ENCODE measurements at regions not wholly inside any gene's neighbourhood (a gene's known extent, or its start where the extent isn't known, plus 50 kb on each side); places are given as distances from the start of the nearest gene placed in this dataset.

DNA sequence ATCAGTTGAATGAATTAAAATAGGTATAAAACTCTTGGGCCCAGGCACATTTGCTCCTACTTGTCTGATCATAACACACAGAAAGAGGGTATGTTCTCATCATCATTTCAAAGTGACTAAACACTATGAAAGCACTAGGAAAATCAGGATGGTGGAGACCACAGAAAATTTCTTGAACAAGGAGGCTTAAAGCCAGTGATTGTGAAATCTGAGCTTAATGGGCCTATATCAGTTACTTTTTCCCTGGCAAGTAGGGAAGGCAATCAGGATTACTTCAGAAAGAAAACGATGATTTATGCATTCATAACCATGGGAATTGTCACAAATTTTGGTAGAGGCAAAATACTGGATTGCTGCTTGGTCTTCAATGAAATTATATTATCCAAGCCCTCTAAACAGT is 434.4 kb upstream of the CNTN4 start:
- intact Hi-C loops (cut with DNase I), result no loop called here
- DNase-seq (ENCODE audit: low spot score), result no peak

DNA sequence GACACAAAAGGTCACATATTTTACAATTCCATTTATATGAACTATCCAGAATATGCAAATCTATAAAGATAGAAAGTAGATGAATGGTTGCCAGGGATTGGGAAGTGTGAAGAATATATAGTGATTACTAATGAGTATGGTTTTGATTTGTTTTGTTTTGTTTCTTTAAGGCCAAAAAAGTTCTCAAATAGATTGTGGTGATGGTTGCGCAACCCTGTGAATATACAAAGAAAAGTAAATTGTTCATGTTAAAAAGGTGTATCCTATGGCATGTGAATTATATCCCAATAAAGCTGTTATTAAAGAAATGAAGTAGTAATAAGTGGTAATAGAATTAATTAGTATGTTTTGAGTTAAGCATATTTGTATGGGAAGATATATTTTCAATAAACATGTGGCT is 431.8 kb upstream of the CNTN4 start:
- no peak for DNase-seq (ENCODE audit: low spot score)

DNA sequence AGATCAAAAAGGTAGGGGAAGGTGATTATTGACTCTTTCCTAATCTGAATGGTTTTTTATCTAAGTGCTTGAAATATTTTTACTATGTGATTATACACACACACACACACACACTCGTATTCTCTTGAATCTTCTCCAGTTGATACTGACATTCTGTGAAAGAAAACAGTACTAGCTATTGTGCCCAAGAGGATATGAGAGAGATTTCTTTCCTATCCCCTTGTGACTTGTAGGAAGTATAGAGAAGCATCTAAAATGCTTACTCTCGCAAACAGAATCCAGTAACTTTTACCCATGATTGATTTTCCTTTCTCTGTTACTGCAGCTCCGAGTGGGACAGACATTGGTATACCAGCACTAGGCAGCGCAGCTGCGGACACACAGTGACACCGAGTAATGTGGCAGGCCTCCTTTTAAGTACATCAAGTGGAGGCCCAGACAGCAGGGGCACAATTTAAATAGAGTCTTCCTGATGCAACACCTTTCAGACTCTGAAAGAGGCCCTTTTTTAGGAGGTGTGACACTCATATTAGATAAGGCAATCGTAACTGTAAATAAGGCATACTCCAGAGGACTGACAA is 421.0 kb upstream of the CNTN4 start:
- DNase-seq (ENCODE audit: low spot score), result no peak
- intact Hi-C loops (cut with DNase I), result no loop called here

More for the DNA sequence above, 431.8 kb upstream of the CNTN4 start:
- intact Hi-C loops (cut with DNase I), result no loop called here

DNA sequence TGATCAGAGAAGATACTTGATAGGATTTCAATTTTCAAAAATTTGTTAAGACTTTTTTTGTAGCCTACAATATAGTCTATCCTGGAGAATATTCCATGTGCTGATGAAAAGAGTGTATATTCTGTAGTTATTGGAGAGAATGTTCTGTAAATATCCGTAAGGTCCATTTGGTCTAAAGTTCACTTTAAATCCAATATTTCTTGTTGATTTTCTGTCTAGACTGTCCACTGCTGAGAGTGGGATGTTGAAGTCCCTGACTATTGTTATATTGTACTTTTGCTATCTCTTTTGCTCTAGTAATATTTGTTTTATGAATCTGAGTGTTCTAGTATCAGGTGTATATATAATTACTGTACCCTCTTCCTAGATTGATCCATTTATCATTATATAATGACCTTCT is 406.2 kb upstream of the CNTN4 start:
- intact Hi-C loops (cut with DNase I), result no loop called here
- no peak for DNase-seq (ENCODE audit: low spot score)

DNA sequence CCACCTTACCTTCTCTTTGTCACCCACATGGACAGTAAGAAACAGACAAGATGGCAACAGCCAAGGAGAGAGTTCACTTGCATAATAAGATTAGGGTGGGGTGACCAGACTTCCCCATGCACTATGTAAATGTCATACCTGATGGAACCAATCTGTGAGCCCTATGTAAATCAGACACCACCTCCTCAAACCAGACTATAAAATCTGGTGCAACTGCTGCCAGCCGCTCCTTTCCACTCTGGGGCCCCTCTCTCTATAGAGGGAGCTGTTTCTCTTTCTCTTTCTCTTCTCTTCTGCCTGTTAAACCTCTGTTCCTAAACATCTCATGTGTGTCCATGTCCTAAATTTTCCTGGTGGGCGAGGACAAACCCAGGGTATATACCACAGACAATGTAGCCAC is 405.5 kb upstream of the CNTN4 start:
- DNase-seq (ENCODE audit: low spot score), result no peak
- intact Hi-C loops (cut with DNase I), result no loop called here

DNA sequence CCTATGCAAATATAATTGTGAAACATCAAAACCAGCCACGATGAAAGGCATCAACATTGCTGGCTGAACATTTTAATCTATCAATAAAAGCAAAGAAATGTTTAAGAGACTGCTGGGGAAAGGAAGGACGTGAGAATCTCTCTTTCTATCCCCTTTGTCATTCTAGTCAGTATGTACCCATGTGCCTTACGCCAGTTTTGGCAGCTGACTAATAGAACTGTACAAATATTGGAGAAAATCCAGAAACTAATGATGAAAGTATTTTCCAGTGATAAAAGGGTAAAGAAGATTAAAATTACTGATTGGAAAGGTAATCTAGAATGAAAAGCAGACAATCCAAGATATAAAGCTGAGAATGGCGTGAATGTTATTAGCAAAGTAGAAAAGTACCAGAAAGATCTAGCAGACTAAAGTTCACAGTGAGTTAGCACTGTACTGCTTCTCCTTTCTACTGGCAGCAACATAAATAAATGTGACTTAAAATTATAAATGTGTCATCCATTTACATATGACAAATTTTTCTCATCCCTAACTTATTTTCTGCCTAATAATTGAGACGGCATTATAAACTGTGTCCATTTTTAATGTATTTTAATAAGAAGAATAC is 401.9 kb upstream of the CNTN4 start:
- intact Hi-C loops (cut with DNase I), result no loop called here
- no peak for DNase-seq (ENCODE audit: low spot score)

DNA sequence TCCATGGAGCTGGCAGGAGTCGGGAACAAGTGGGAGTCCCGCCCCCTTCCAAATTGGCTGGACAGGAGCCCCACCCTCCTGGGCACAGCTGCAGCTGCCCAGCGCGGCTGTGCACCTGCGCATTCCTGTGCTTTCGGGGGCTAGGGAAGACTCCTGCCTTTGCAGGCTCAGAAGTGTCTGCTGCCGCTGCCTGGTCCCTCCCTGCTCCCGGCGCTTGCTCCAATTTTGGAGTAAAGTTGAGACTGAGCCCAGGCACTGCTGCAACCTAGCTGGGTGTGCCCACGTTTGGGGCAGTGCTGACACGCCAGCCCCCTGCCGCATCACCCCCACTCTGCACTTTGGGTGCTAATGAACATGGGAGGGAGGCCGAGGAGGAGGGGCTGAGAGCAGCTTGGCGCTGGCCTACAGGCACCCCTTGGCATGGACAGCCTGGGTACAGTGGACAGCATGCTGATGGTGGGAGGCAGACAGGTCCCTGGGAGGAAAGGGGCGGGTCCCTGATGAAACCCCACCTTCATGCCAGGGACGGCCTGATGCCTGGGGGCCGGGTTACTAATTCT is 399.2 kb upstream of the CNTN4 start:
- intact Hi-C loops (cut with DNase I), result no loop called here
- DNase-seq (ENCODE audit: low spot score), result peak; percentile 80

DNA sequence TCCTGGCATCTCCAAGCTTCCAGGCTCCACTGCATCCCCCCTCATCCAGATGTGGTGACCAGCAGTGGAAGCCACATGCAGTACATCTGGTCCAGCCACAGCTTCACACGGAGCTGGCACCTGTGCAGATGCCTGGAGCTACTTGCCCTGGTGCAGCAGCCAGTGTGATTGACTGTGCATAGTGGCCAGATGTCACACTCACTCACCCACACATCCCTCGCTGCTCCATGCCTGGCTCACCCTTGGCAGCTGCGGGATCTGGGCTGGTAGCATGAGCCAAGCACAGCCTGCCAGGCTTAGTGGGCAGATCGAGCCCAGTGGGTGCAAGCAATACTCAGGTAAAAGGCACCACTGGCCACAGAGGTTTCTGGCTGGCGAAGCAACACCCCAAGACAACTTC is 398.0 kb upstream of the CNTN4 start:
- no peak for DNase-seq (ENCODE audit: low spot score)
- intact Hi-C loops (cut with DNase I), result no loop called here

DNA sequence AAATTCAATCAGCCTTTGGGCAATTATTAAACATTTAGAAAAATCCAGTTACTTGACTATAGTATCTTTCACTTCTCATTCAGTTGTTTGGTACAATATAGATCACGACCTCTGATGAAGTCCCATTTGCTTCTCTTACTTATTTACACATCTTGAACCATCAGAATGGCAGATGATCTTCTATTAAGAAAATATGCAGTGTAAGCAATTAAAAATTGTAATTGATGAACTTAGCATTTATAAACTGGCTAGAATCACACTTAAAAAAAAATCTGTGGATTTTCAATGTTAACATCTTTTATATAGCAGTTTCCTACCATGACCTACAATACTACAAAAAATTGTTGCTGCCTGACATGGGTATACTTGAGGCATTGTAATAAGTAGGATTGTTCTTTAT is 395.5 kb upstream of the CNTN4 start:
- intact Hi-C loops (cut with DNase I), result no loop called here
- no peak for DNase-seq (ENCODE audit: low spot score)

DNA sequence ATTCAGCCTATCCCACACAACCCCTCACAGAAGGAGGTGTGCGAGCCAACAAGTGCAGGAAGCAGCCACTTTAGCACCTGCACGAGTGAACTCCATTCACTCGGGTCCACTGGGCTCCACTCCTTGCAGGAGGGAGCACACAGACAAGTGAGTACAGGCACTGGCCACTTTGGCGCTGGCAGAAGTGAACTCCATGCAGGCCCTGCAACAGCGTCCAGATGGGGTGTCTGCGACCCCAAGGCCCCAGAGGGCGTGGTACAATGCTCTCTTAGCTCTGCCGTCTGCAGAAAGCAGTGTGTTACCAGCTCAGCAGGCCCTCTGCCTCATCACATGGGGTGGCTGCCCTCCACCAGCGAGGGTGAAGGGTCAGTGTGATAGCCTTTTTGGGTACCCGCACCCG is 388.0 kb upstream of the CNTN4 start:
- intact Hi-C loops (cut with DNase I), result no loop called here
- DNase-seq (ENCODE audit: low spot score), result peak; percentile 62

DNA sequence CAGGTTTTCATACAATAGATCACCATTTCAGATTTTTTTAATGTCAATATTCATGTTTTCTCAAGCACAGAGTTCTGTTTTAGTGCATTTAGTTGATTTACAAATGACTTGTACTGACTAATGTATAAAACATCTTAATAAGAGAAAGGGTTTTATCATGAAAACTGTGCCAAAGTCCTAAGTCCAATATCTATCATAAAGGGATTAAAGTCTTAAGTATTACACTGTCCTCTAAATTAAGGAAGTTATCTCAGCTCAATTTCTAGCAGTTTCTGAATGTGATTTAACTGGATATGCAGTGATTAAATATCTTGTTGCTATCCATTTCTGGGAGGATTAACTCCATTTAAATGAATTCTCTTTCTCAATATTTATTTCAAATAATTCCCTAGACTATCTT is 381.1 kb upstream of the CNTN4 start:
- intact Hi-C loops (cut with DNase I), result no loop called here
- no peak for DNase-seq (ENCODE audit: low spot score)

DNA sequence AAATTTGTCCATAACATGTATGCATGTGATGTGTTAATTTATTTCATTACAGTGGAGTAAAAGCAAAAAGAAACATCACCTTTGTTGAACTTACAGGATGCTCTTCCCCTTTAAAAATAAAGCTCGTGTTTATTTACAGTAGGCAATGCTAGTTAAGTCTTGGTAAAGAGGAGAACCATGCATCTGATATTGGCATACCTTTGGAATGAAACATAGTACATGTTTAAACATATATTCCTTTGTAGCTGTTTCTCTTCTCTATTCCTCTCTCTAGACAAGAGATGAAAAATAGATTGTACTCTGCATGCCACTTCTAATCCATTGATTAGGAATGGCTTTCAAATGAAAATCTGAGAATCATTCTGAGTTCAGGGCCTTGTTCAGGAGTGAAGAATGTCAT is 374.9 kb upstream of the CNTN4 start:
- no peak for DNase-seq (ENCODE audit: low spot score)
- intact Hi-C loops (cut with DNase I), result no loop called here

DNA sequence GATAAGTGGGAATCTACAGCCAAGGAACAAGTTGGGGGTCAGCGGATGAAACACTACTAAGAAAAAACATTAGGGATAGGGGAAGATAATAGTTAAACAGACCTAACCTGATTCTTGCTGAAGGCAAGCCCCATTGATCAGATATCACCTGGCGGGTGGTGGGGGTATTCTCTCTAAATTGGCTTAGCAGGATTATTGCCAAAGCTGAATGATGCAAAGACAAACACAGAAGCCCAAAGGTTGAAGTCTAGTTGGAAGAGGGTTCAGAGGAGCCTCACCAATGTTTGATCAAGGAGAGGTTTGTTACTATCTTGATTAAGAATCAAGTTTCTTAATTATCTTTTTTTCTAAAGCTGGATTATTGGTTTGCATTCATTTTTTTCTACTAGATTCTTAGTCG is 371.9 kb upstream of the CNTN4 start:
- no peak for DNase-seq (ENCODE audit: low spot score)
- intact Hi-C loops (cut with DNase I), result no loop called here

DNA sequence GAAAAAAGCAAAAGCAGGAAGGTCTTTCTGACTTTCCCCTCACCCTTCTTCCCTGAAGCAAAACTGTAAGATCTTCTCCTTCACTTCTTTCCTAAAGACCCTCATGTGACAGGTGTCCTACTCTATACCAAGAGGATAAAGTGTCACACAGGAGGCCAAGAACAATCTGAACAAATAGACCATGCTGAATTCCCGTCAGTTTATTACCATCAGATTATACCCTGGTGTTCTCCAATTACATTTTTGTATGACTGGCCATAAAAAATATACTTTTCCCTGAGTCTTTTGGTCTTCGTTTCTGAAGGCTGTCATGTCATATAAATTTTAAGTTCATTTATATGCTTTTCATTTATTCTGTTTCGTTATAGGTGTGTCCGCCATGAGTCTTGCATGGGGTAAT is 371.4 kb upstream of the CNTN4 start:
- no peak for DNase-seq (ENCODE audit: low spot score)
- intact Hi-C loops (cut with DNase I), result no loop called here

DNA sequence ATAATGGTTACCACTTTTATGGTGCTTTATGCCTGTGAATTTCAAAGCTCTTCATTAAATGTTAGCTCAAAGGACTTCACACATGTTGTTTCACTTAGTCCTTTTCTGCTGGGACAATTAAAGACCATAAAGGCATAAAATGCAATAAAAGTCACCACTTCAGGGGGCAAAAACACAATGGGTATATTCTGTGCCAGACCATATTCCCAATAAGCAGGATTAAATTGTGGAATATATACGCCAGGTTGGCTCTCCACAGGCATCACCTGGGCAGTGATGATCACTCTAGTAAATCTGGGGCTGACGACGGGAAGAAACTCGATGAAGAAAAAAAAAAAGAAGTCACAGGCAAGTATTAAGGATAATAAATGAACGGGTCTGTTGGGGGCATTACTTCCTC is 370.2 kb upstream of the CNTN4 start:
- intact Hi-C loops (cut with DNase I), result no loop called here
- DNase-seq (ENCODE audit: low spot score), result no peak

DNA sequence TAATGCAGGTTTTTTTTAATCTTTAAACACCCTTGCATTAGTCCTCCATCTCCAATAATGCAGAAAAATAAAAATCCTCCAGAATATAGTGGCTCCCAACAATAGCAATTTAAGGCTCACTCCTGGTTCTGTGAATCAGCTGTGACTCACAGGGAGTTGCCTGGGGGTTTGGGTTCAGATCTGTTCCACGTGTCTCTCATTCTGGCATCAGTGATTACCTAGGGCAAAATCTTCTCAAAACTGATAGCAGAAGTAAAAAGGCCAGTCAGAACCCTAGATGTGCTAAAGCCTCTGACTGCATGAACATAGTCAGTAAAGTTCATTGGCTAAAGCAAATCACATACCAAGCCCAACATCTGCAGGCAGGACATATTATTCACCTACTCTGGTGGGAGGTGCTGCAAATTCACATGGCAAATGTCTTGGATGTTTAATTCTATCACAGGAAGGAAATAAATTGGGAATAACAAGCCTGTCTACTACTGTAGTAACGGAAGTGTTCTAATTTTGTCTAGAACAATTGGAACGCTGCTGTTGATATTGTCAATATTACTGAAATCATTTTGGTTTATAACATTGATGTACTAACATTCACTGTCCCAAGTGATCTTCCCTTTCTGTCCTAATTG is 364.1 kb upstream of the CNTN4 start:
- intact Hi-C loops (cut with DNase I), result loop anchor here in 1 of 2 donors (5.0 kb wide), 1 partner anchor 47 kb away; no protein-coding TSS in a partner anchor
- no peak for DNase-seq (ENCODE audit: low spot score)

DNA sequence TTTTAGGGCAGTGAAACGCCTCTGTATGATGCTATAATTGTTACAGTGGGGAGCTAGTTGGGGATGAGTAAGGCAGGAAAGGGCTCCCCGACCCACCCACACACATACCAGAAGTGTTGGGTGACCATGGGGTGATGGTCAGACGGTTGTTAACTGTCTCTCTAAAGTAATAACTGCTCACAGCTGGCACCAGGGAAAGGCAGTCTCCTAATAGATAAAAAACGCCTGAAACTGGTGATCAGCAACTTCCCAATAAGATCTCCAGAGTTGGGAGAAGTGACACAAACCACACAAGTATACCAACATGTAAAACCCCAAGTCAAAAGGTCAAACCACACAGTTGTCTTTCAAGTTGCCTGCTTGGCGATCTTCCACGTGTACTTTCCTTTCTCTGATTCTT is 346.5 kb upstream of the CNTN4 start:
- no peak for DNase-seq (ENCODE audit: low spot score)
- intact Hi-C loops (cut with DNase I), result no loop called here

DNA sequence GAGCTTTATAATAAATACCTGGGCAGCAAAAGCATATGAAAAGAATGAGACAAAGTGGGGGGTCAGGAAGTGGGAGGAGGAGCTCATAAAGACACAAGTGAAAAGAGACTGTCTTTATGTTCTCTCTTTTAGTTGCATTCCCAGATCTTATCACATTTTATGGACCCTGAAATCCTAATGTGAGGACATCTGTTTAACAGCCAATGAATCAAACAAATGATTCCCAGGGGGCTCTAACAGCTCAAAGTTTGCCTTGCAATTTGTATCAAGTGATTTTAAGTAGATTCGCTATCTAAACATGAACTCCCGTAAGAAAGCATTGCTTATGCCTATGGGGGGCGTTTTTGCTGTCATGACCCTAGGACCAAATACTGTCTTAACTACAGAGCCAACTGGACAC is 332.3 kb upstream of the CNTN4 start:
- DNase-seq (ENCODE audit: low spot score), result no peak
- intact Hi-C loops (cut with DNase I), result no loop called here

DNA sequence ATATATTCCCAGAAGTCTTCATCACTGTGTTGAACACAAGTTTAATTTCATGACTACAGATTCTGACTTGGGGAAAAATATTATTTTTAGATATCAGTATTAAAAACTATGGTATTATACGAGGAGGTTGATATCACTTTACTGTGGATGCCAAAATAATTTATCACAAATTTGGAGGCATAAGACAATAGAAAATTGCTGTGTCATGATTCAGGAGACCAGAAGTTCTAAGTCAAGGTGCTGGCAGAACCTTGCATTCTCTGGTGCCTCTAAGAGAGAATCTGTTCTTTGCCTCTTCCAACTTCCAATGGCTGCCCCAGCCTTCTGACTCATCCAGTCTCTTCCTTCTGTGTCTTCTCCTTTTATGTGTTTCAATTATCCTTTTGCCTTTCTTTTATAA is 325.0 kb upstream of the CNTN4 start:
- DNase-seq (ENCODE audit: low spot score), result no peak
- intact Hi-C loops (cut with DNase I), result no loop called here

DNA sequence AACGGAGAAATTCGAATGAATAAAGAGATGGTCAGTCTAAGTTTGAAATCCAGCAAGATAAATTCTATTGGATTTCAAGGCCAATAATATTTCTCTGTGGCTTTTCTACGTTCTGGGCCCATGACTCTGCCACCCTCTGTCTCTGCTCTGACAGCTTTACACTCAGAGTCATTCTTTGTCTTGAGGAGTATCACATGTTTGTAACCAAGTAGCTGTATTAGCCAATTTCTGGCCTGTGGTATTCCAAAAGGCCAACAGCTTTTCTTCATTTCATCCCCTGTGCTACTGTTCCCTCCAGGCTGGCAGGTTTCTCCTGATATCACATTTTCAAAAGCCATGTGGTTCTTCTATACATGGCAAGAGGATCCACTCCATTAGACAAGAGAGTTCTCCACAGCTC is 324.1 kb upstream of the CNTN4 start:
- no peak for DNase-seq (ENCODE audit: low spot score)
- intact Hi-C loops (cut with DNase I), result no loop called here

DNA sequence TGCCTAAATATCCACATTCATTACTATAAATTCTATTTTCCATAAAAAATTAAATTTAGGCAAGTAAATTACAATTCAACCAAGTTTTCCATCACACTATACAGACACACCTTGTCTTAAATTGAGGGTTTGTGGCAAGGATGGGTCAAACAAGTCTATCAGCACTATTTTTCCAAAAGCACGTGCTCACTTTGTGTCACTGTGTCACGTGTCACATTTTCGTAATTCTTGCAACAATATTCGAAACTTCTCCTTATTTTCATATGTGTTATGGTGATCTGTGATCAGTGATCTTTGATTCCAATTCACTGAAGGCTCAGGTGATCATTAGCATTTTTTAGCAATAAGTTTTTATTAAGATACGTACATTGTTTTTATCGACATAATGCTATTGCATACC is 323.3 kb upstream of the CNTN4 start:
- intact Hi-C loops (cut with DNase I), result no loop called here
- DNase-seq (ENCODE audit: low spot score), result no peak
